Activated T-helper 2 cell treated with anti-CD3 and anti-CD28 coated beads, Interferon-gamma antibody, Interleukin-2, Interleukin-4, amounts not matched to agents 10 μg/mL and 5 μg/mL and 100 μg/mL, durations not matched to agents 14 hours and 24 hours and 36 hours (primary cell): ENCODE measurements at regions not wholly inside any gene's neighbourhood (a gene's known extent, or its start where the extent isn't known, plus 50 kb on each side); places are given as distances from the start of the nearest gene placed in this dataset.

Experiments
- DNase-seq: peaks from one replicate; pipeline ENCODE4 v3.0.0; 2021; ENCODE audit warnings: low spot score
- H3K27ac Mint-ChIP-seq: one replicate; pipeline ENCODE4 v1.8.0; 2021; ENCODE audit warnings: mixed read lengths
- H3K27me3 Mint-ChIP-seq: one replicate; pipeline ENCODE4 v1.8.0; 2021; ENCODE audit warnings: low read depth, mixed read lengths
- H3K36me3 Mint-ChIP-seq: one replicate; pipeline ENCODE4 v1.8.0; 2021; ENCODE audit warnings: low read depth, mixed read lengths
- H3K4me1 Mint-ChIP-seq: one replicate; pipeline ENCODE4 v1.8.0; 2021; ENCODE audit warnings: low read depth, mixed read lengths
- H3K4me3 Mint-ChIP-seq: one replicate; pipeline ENCODE4 v1.8.0; 2021; ENCODE audit warnings: low read depth, mild to moderate bottlenecking, moderate library complexity, mixed read lengths
- H3K9me3 Mint-ChIP-seq: one replicate; pipeline ENCODE4 v1.8.0; 2021; ENCODE audit warnings: mixed read lengths
- intact Hi-C: fragments of 100-400 bp; cut with micrococcal nuclease; formaldehyde crosslinking; loops from one replicate; pipeline ENCODE4 v1.15.1; 2023

- Mint-ChIP-seq H3K4me3 (no peak overlapping the region), H3K27me3 (no peaks in the 10 kb centered on the region), H3K36me3 (no peaks in the 10 kb centered on the region), H3K27ac (no peak overlapping the region), H3K9me3 (no peaks in the 10 kb centered on the region), H3K4me1 (no peaks in the 10 kb centered on the region)
- no peak for DNase-seq
- intact Hi-C loops = no loop called here
Observed at GRCh38 chr2:198791623-198792022, 666.1 kb downstream of the SATB2 start.

GRCh38 chr2:198788676-198789075 is 669.1 kb downstream of the SATB2 start:
- no peaks in the 10 kb centered on the region for H3K36me3 Mint-ChIP-seq
- no peak overlapping the region for H3K27ac Mint-ChIP-seq

GRCh38 chr2:198782734-198783133 is 675.0 kb downstream of the SATB2 start:
- Mint-ChIP-seq H3K27me3 (no peaks in the 10 kb centered on the region), H3K27ac (no peak overlapping the region), H3K4me3 (no peak overlapping the region), H3K9me3 (no peaks in the 10 kb centered on the region), H3K4me1 (no peaks in the 10 kb centered on the region), H3K36me3 (no peaks in the 10 kb centered on the region)
- DNase-seq = no peak
- intact Hi-C loops = no loop called here

More at GRCh38 chr2:198788676-198789075, 669.1 kb downstream of the SATB2 start:
- Mint-ChIP-seq H3K4me3 (no peak overlapping the region), H3K9me3 (no peaks in the 10 kb centered on the region), H3K27me3 (no peaks in the 10 kb centered on the region), H3K4me1 (no peaks in the 10 kb centered on the region)
- intact Hi-C loops = no loop called here
- DNase-seq = no peak

- DNase-seq = no peak
- no peak overlapping the region for H3K27ac Mint-ChIP-seq
- H3K36me3 Mint-ChIP-seq = no peaks in the 10 kb centered on the region
- intact Hi-C loops = no loop called here
- no peak overlapping the region for H3K4me3 Mint-ChIP-seq
- no peaks in the 10 kb centered on the region for H3K27me3 Mint-ChIP-seq
- no peaks in the 10 kb centered on the region for H3K4me1 Mint-ChIP-seq
- H3K9me3 Mint-ChIP-seq = no peaks in the 10 kb centered on the region
Observed at GRCh38 chr2:198776616-198777406, 680.9 kb downstream of the SATB2 start.

- no peak for DNase-seq
- Mint-ChIP-seq H3K4me3 (no peak overlapping the region), H3K4me1 (no peaks in the 10 kb centered on the region), H3K27me3 (no peaks in the 10 kb centered on the region), H3K27ac (no peak overlapping the region), H3K9me3 (no peaks in the 10 kb centered on the region), H3K36me3 (no peaks in the 10 kb centered on the region)
- intact Hi-C loops = no loop called here
Observed at GRCh38 chr2:198775737-198776136, 682.0 kb downstream of the SATB2 start.

GRCh38 chr2:198774576-198774975 is 683.2 kb downstream of the SATB2 start:
- H3K4me1 Mint-ChIP-seq = no peaks in the 10 kb centered on the region

GRCh38 chr2:198767694-198768093 is 690.0 kb downstream of the SATB2 start:
- no peaks in the 10 kb centered on the region for H3K4me1 Mint-ChIP-seq
- no peaks in the 10 kb centered on the region for H3K27me3 Mint-ChIP-seq
- intact Hi-C loops = no loop called here
- no peaks in the 10 kb centered on the region for H3K9me3 Mint-ChIP-seq
- no peak overlapping the region for H3K27ac Mint-ChIP-seq
- DNase-seq = no peak
- H3K36me3 Mint-ChIP-seq = no peaks in the 10 kb centered on the region
- no peak overlapping the region for H3K4me3 Mint-ChIP-seq

More at GRCh38 chr2:198774576-198774975, 683.2 kb downstream of the SATB2 start:
- Mint-ChIP-seq H3K27ac (no peak overlapping the region), H3K27me3 (no peaks in the 10 kb centered on the region), H3K36me3 (no peaks in the 10 kb centered on the region), H3K9me3 (no peaks in the 10 kb centered on the region), H3K4me3 (no peak overlapping the region)
- no peak for DNase-seq
- intact Hi-C loops = no loop called here

GRCh38 chr2:198763793-198764192 is 693.9 kb downstream of the SATB2 start:
- no peak overlapping the region for H3K27ac Mint-ChIP-seq
- H3K27me3 Mint-ChIP-seq = no peaks in the 10 kb centered on the region
- intact Hi-C loops = no loop called here
- H3K4me3 Mint-ChIP-seq = no peak overlapping the region
- no peaks in the 10 kb centered on the region for H3K36me3 Mint-ChIP-seq
- H3K4me1 Mint-ChIP-seq = no peaks in the 10 kb centered on the region
- no peak for DNase-seq
- no peaks in the 10 kb centered on the region for H3K9me3 Mint-ChIP-seq

- H3K4me3 Mint-ChIP-seq = no peak overlapping the region
- H3K27me3 Mint-ChIP-seq = no peaks in the 10 kb centered on the region
- no peaks in the 10 kb centered on the region for H3K36me3 Mint-ChIP-seq
- intact Hi-C loops = no loop called here
- no peak for DNase-seq
- H3K27ac Mint-ChIP-seq = no peak overlapping the region
- H3K4me1 Mint-ChIP-seq = no peaks in the 10 kb centered on the region
- H3K9me3 Mint-ChIP-seq = no peaks in the 10 kb centered on the region
Observed at GRCh38 chr2:198762441-198762840, 695.3 kb downstream of the SATB2 start.

GRCh38 chr2:198757069-198757468 is 700.7 kb downstream of the SATB2 start:
- H3K27me3 Mint-ChIP-seq = no peaks in the 10 kb centered on the region
- DNase-seq = no peak
- H3K9me3 Mint-ChIP-seq = no peaks in the 10 kb centered on the region
- no peak overlapping the region for H3K4me3 Mint-ChIP-seq
- no peaks in the 10 kb centered on the region for H3K36me3 Mint-ChIP-seq
- intact Hi-C loops = no loop called here
- H3K4me1 Mint-ChIP-seq = no peaks in the 10 kb centered on the region
- H3K27ac Mint-ChIP-seq = no peak overlapping the region

GRCh38 chr2:198756166-198756565 is 701.6 kb downstream of the SATB2 start:
- no peaks in the 10 kb centered on the region for H3K9me3 Mint-ChIP-seq
- intact Hi-C loops = no loop called here
- H3K27ac Mint-ChIP-seq = no peak overlapping the region
- H3K36me3 Mint-ChIP-seq = no peaks in the 10 kb centered on the region
- H3K4me1 Mint-ChIP-seq = no peaks in the 10 kb centered on the region
- no peak for DNase-seq
- no peaks in the 10 kb centered on the region for H3K27me3 Mint-ChIP-seq
- no peak overlapping the region for H3K4me3 Mint-ChIP-seq

GRCh38 chr2:198753101-198753500 is 704.6 kb downstream of the SATB2 start:
- Mint-ChIP-seq H3K4me3 (no peak overlapping the region), H3K4me1 (no peaks in the 10 kb centered on the region), H3K36me3 (no peaks in the 10 kb centered on the region), H3K27me3 (no peaks in the 10 kb centered on the region), H3K9me3 (no peaks in the 10 kb centered on the region), H3K27ac (no peak overlapping the region)
- intact Hi-C loops = no loop called here
- DNase-seq = no peak

- no peak for DNase-seq
- Mint-ChIP-seq H3K9me3 (no peaks in the 10 kb centered on the region), H3K27me3 (no peaks in the 10 kb centered on the region), H3K27ac (no peak overlapping the region), H3K4me1 (no peaks in the 10 kb centered on the region), H3K4me3 (no peak overlapping the region), H3K36me3 (no peaks in the 10 kb centered on the region)
- intact Hi-C loops = no loop called here
Observed at GRCh38 chr2:198749364-198749763, 708.4 kb downstream of the SATB2 start.
